Activated CD4-positive, alpha-beta T cell treated with anti-CD3 and anti-CD28 coated beads, Interleukin-2, amount 10 ng/mL, durations not matched to agents 7 days and 5 days (primary cell): ENCODE measurements at regions not wholly inside any gene's neighbourhood (a gene's known extent, or its start where the extent isn't known, plus 50 kb on each side); places are given as distances from the start of the nearest gene placed in this dataset.

Experiments
- CTCF ChIA-PET: fragments of 350-600 bp; sonication (Branson Sonifier 250); formaldehyde crosslinking; loops from one replicate; lab custom pipeline; 2021; ENCODE audit warnings: antibody characterized with exemption; lab: Charles Lee
- POLR2A ChIA-PET: fragments of 350-600 bp; sonication (Branson Sonifier 250); formaldehyde crosslinking; loops from one replicate; lab custom pipeline; 2021; ENCODE audit warnings: antibody characterized with exemption; lab: Charles Lee
- DNase-seq: peaks from one replicate; pipeline ENCODE4 v3.0.0-alpha.2; 2020
- H3K27ac Mint-ChIP-seq: one replicate; pipeline ENCODE4 v1.8.0; 2021; ENCODE audit warnings: mild to moderate bottlenecking, moderate library complexity, mixed read lengths
- H3K27me3 Mint-ChIP-seq: one replicate; pipeline ENCODE4 v1.8.0; 2021; ENCODE audit warnings: mixed read lengths
- H3K36me3 Mint-ChIP-seq: one replicate; pipeline ENCODE4 v1.8.0; 2021; ENCODE audit warnings: low read depth, mixed read lengths
- H3K4me1 Mint-ChIP-seq: one replicate; pipeline ENCODE4 v1.8.0; 2021; ENCODE audit warnings: mixed read lengths
- H3K4me3 Mint-ChIP-seq: one replicate; pipeline ENCODE4 v1.8.0; 2021; ENCODE audit warnings: mild to moderate bottlenecking, moderate library complexity, mixed read lengths
- H3K9me3 Mint-ChIP-seq: one replicate; pipeline ENCODE4 v1.8.0; 2021; ENCODE audit warnings: mixed read lengths

DNA sequence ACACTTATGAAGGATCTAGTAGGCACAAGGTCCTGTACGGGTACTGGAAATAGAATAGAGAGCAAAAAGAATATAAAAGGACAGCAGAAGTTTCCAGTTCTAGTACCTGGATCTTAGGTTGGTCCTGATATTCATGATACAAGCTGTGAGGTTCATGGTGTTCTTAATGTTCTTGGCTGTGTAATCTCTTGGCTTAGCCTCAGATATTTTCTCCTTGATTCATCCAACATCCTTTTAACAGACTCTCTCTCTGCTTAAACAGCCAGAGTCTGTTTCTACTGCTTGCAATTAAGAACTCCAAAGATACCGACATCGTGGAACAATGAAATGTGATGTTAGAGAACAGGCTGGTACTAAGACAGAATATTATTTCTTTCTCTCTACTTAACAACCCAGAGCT lies 49.9 kb downstream of the CNTN3 start:
- H3K4me3 Mint-ChIP-seq = no peak overlapping the region
- H3K27ac Mint-ChIP-seq = no peak overlapping the region
- peaks cover 18% of the 10 kb centered on the region for H3K9me3 Mint-ChIP-seq
- no peaks in the 10 kb centered on the region for H3K36me3 Mint-ChIP-seq
- ChIA-PET CTCF (no interaction called here), POLR2A (no interaction called here)
- DNase-seq = no peak
- H3K27me3 Mint-ChIP-seq = no peaks in the 10 kb centered on the region
- no peaks in the 10 kb centered on the region for H3K4me1 Mint-ChIP-seq

- CTCF ChIA-PET = interaction anchor here (0.7 kb wide), 1 partner anchor 68 kb away, joined by 3 read pairs; no protein-coding TSS in a partner anchor
- H3K9me3 Mint-ChIP-seq = peaks cover 19% of the 10 kb centered on the region
- no peak for DNase-seq
- POLR2A ChIA-PET = no interaction called here
- H3K4me1 Mint-ChIP-seq = no peaks in the 10 kb centered on the region
- no peaks in the 10 kb centered on the region for H3K36me3 Mint-ChIP-seq
- no peak overlapping the region for H3K4me3 Mint-ChIP-seq
- H3K27ac Mint-ChIP-seq = no peak overlapping the region
- H3K27me3 Mint-ChIP-seq = no peaks in the 10 kb centered on the region
Observed at GRCh38 chr3:74562558-74563269, 51.7 kb downstream of the CNTN3 start.

- ChIA-PET POLR2A (no interaction called here), CTCF (no interaction called here)
- Mint-ChIP-seq H3K36me3 (no peaks in the 10 kb centered on the region), H3K4me1 (no peaks in the 10 kb centered on the region), H3K27ac (no peak overlapping the region), H3K4me3 (no peak overlapping the region), H3K9me3 (peaks cover 19% of the 10 kb centered on the region), H3K27me3 (no peaks in the 10 kb centered on the region)
- DNase-seq = no peak
Observed at GRCh38 chr3:74561881-74562280, 52.6 kb downstream of the CNTN3 start.

- Mint-ChIP-seq H3K27ac (no peak overlapping the region), H3K4me3 (no peak overlapping the region), H3K4me1 (no peaks in the 10 kb centered on the region), H3K9me3 (peaks cover 20% of the 10 kb centered on the region), H3K27me3 (no peaks in the 10 kb centered on the region), H3K36me3 (no peaks in the 10 kb centered on the region)
- CTCF ChIA-PET = no interaction called here
- POLR2A ChIA-PET = no interaction called here
- DNase-seq = no peak
Observed at GRCh38 chr3:74559261-74559660, 55.2 kb downstream of the CNTN3 start.

DNA sequence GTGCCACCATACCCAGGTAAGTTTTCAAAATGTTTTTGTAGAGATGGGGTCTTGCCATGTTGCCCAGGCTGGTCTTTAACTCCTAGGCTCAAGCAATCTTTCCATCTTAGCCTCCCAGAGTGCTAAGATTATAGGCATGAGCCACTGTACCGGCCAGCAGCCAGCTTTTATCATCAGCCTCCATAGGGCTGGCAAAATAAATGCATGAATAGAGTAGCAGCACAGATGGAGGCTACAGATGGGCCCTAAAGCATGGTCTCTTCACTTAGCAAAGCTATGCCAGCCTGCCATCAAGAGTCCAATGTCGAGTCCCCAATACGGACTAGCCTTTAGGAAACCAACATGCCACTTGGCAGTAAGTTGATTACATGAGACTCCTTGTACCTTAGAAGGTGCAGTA lies 63.8 kb downstream of the CNTN3 start:
- no peaks in the 10 kb centered on the region for H3K36me3 Mint-ChIP-seq
- no peak overlapping the region for H3K4me3 Mint-ChIP-seq
- H3K27ac Mint-ChIP-seq = no peak overlapping the region
- H3K9me3 Mint-ChIP-seq = peaks cover 9% of the 10 kb centered on the region
- no peak for DNase-seq
- POLR2A ChIA-PET = no interaction called here
- no peaks in the 10 kb centered on the region for H3K27me3 Mint-ChIP-seq
- CTCF ChIA-PET = no interaction called here
- H3K4me1 Mint-ChIP-seq = no peaks in the 10 kb centered on the region

- no peak for DNase-seq
- H3K27ac Mint-ChIP-seq = no peak overlapping the region
- no peaks in the 10 kb centered on the region for H3K4me1 Mint-ChIP-seq
- ChIA-PET CTCF (no interaction called here), POLR2A (no interaction called here)
- H3K27me3 Mint-ChIP-seq = no peaks in the 10 kb centered on the region
- H3K4me3 Mint-ChIP-seq = no peak overlapping the region
- H3K9me3 Mint-ChIP-seq = peaks cover 8% of the 10 kb centered on the region
- no peaks in the 10 kb centered on the region for H3K36me3 Mint-ChIP-seq
Observed at GRCh38 chr3:74546426-74546825, 68.0 kb downstream of the CNTN3 start.

DNA sequence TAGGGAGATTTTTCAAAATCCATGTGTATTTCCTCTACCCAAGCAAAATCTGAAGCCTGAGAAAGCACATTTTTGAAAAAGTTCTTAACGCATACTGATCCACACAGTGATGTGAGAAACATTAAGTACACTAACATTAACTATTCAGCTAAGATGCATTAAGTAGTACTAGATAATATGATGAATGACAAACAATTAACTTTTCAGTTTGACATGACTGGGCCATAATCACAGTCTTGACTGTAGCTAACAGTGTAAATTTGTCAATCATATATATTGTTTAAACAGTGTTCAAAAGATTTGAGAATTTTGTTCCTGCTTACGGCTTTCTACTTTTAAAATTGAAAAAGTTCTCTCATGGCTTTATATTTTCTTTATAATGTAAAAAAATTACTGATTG lies 72.0 kb downstream of the CNTN3 start:
- Mint-ChIP-seq H3K27ac (no peak overlapping the region), H3K9me3 (no peaks in the 10 kb centered on the region), H3K4me1 (no peaks in the 10 kb centered on the region), H3K27me3 (no peaks in the 10 kb centered on the region), H3K4me3 (no peak overlapping the region), H3K36me3 (no peaks in the 10 kb centered on the region)
- CTCF ChIA-PET = no interaction called here
- no peak for DNase-seq
- POLR2A ChIA-PET = no interaction called here

- CTCF ChIA-PET = no interaction called here
- H3K27me3 Mint-ChIP-seq = no peaks in the 10 kb centered on the region
- H3K36me3 Mint-ChIP-seq = no peaks in the 10 kb centered on the region
- no peaks in the 10 kb centered on the region for H3K4me1 Mint-ChIP-seq
- POLR2A ChIA-PET = no interaction called here
- no peaks in the 10 kb centered on the region for H3K9me3 Mint-ChIP-seq
- H3K27ac Mint-ChIP-seq = no peak overlapping the region
- H3K4me3 Mint-ChIP-seq = no peak overlapping the region
- no peak for DNase-seq
Observed at GRCh38 chr3:74539876-74540275, 74.6 kb downstream of the CNTN3 start.

DNA sequence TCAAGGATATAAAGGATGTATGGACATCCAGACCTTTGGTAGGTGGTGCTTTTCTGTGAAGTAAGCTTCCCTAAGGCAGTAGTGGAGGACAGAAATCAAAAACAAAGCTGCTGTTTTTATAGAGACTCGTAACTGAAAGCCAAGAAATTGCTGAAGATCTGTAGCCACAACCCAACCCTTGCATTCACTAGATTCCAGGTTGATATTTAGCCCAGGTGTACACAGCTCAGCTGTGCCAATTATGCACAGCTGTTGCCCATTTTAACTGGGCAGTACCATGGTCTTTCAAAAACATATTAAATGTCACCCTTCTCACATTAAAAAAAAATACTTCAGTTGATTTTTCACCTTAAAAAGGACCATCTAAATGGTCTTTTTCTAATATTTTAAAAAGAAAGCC lies 75.8 kb downstream of the CNTN3 start:
- Mint-ChIP-seq H3K9me3 (no peaks in the 10 kb centered on the region), H3K27ac (no peak overlapping the region), H3K4me1 (no peaks in the 10 kb centered on the region), H3K27me3 (no peaks in the 10 kb centered on the region), H3K36me3 (no peaks in the 10 kb centered on the region), H3K4me3 (no peak overlapping the region)
- ChIA-PET CTCF (no interaction called here), POLR2A (no interaction called here)
- no peak for DNase-seq

DNA sequence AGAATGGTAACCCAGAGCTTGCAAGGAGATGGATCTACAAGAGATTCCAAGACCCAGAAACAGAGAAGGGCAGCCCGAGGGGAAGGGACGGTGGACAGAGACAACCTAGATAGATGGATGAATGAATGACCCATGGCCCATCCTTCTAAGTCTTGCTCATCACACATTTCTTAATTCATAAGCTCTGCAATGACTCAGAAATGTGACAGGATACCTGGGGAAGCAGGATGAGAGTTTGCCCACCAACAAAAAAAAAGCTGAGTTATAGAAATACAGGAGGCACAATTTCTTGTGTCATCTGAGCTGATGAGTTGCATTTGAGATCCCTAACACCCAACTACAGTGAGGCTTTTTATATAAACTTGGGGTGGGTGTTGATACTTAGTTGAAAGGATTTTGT lies 76.6 kb downstream of the CNTN3 start:
- Mint-ChIP-seq H3K27me3 (no peaks in the 10 kb centered on the region), H3K27ac (no peak overlapping the region), H3K4me1 (no peaks in the 10 kb centered on the region), H3K36me3 (no peaks in the 10 kb centered on the region), H3K9me3 (no peaks in the 10 kb centered on the region), H3K4me3 (no peak overlapping the region)
- no peak for DNase-seq
- ChIA-PET CTCF (interaction anchor here (0.6 kb wide), 1 partner anchor 713 kb away, joined by 3 read pairs; no protein-coding TSS in a partner anchor), POLR2A (no interaction called here)

GRCh38 chr3:74537164-74537563 lies 77.3 kb downstream of the CNTN3 start:
- Mint-ChIP-seq H3K4me3 (no peak overlapping the region), H3K9me3 (no peaks in the 10 kb centered on the region), H3K27me3 (no peaks in the 10 kb centered on the region), H3K4me1 (no peaks in the 10 kb centered on the region), H3K27ac (no peak overlapping the region), H3K36me3 (no peaks in the 10 kb centered on the region)
- ChIA-PET CTCF (no interaction called here), POLR2A (no interaction called here)
- DNase-seq = no peak

- ChIA-PET CTCF (no interaction called here), POLR2A (no interaction called here)
- no peak for DNase-seq
- peaks cover 5% of the 10 kb centered on the region for H3K9me3 Mint-ChIP-seq
- no peaks in the 10 kb centered on the region for H3K27me3 Mint-ChIP-seq
- no peak overlapping the region for H3K4me3 Mint-ChIP-seq
- no peaks in the 10 kb centered on the region for H3K4me1 Mint-ChIP-seq
- H3K27ac Mint-ChIP-seq = no peak overlapping the region
- H3K36me3 Mint-ChIP-seq = no peaks in the 10 kb centered on the region
Observed at GRCh38 chr3:74535281-74535680, 79.2 kb downstream of the CNTN3 start.

- Mint-ChIP-seq H3K4me3 (no peak overlapping the region), H3K9me3 (peaks cover 5% of the 10 kb centered on the region), H3K27me3 (no peaks in the 10 kb centered on the region), H3K27ac (no peak overlapping the region), H3K4me1 (no peaks in the 10 kb centered on the region), H3K36me3 (no peaks in the 10 kb centered on the region)
- DNase-seq = no peak
- POLR2A ChIA-PET = no interaction called here
- CTCF ChIA-PET = no interaction called here
Observed at GRCh38 chr3:74534611-74535010, 79.8 kb downstream of the CNTN3 start.

DNA sequence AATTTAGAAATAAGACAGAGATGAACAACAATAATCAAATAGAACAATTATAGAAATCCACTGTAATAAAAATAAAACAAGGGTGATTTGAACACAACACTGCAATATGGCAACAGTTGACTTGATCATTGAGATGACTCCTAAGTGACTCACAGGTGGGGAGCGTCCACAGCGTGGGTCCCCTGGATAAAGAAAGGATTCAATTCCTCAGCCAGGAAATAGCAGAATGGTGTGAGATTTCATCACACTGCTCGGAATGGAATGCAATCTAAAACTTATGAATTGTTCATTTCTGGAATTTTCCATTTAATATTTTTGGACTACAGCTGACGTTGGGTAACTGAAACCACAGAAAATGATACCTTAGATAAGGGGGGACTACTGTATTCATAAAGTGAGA lies 82.0 kb downstream of the CNTN3 start:
- H3K27me3 Mint-ChIP-seq = no peaks in the 10 kb centered on the region
- no peak overlapping the region for H3K27ac Mint-ChIP-seq
- DNase-seq = no peak
- CTCF ChIA-PET = no interaction called here
- no peaks in the 10 kb centered on the region for H3K36me3 Mint-ChIP-seq
- peaks cover 5% of the 10 kb centered on the region for H3K9me3 Mint-ChIP-seq
- POLR2A ChIA-PET = no interaction called here
- no peak overlapping the region for H3K4me3 Mint-ChIP-seq
- no peaks in the 10 kb centered on the region for H3K4me1 Mint-ChIP-seq
